ENCODE measurements at regions not wholly inside any gene's neighbourhood (a gene's known extent, or its start where the extent isn't known, plus 50 kb on each side); places are given as distances from the start of the nearest gene placed in this dataset.

DNA sequence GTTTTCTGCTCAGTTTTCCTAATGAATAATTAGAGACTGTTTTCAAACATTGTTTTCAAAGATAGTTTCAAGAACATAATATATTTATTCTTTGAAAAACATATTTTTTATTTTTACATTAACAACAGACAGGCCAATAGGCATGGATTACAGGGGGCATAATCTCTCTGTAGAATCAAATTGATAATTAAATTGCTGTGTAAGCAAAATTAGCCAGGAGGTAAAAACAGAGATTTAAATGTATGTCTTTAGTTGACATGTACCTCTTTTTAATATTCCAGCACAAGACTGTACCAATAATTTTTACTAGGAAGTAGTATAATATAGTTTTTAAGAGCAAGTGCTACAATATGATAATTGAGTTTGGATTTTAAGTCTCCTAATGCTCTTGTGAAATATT, 1444.5 kb downstream of the BRINP3 start:
- no peak overlapping the region for H3K27ac ChIP-seq (ENCODE audit: low read depth in 1 of 2, low read length in 2 of 2)
- no peak overlapping the region for H3K9ac ChIP-seq (ENCODE audit: low read depth in 1 of 2, low read length in 2 of 2)
- H3K4me3 ChIP-seq (ENCODE audit: low read depth in 1 of 3, low read length in 3 of 3): no peak overlapping the region
- H3K4me1 ChIP-seq (ENCODE audit: control insufficient read depth in 4 of 4, insufficient read depth in 4 of 4, low read length in 3 of 4): no peaks in the 10 kb centered on the region
- no peak for DNase-seq (ENCODE audit: low spot score)
- H3K9me3 ChIP-seq (ENCODE audit: control insufficient read depth in 4 of 4, low read length in 3 of 4): no peaks in the 10 kb centered on the region
- H3K36me3 ChIP-seq (ENCODE audit: control insufficient read depth in 4 of 4, insufficient read depth in 3 of 4, low read depth in 1 of 4, low read length in 3 of 4): no peaks in the 10 kb centered on the region
- no peaks in the 10 kb centered on the region for H3K27me3 ChIP-seq (ENCODE audit: control insufficient read depth in 4 of 4, insufficient read depth in 4 of 4, low read length in 3 of 4)
- TF ChIP-seq SP1 (IDR thresholded peaks at IDR 0.05): no peak
- TF ChIP-seq, protein P1, sequence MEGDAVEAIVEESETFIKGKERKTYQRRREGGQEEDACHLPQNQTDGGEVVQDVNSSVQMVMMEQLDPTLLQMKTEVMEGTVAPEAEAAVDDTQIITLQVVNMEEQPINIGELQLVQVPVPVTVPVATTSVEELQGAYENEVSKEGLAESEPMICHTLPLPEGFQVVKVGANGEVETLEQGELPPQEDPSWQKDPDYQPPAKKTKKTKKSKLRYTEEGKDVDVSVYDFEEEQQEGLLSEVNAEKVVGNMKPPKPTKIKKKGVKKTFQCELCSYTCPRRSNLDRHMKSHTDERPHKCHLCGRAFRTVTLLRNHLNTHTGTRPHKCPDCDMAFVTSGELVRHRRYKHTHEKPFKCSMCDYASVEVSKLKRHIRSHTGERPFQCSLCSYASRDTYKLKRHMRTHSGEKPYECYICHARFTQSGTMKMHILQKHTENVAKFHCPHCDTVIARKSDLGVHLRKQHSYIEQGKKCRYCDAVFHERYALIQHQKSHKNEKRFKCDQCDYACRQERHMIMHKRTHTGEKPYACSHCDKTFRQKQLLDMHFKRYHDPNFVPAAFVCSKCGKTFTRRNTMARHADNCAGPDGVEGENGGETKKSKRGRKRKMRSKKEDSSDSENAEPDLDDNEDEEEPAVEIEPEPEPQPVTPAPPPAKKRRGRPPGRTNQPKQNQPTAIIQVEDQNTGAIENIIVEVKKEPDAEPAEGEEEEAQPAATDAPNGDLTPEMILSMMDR (IDR thresholded peaks at IDR 0.05; ENCODE audit: low read depth, low read length, missing input control): no peak
- TF ChIP-seq FOXA1 (IDR thresholded peaks at IDR 0.05): no peak
- TF ChIP-seq TAF1 (conservative IDR thresholded peaks at IDR 0.05): no peak
- TF ChIP-seq ATF3 (IDR thresholded peaks at IDR 0.05): no peak
- TF ChIP-seq HNF4G (IDR thresholded peaks at IDR 0.05): no peak
- no peak for TF ChIP-seq GABPA (IDR thresholded peaks at IDR 0.05 in 1 of 2, conservative IDR thresholded peaks at IDR 0.05 in 1 of 2)
- no peak for TF ChIP-seq EGR1 (IDR thresholded peaks at IDR 0.05; ENCODE audit: low read depth in 2 of 2)
- no peak for TF ChIP-seq YY1 (IDR thresholded peaks at IDR 0.05)
- no peak for TF ChIP-seq RAD21 (IDR thresholded peaks at IDR 0.05)
- TF ChIP-seq NR2F2 (IDR thresholded peaks at IDR 0.05): no peak
- no peak for TF ChIP-seq REST (IDR thresholded peaks at IDR 0.05)
- TF ChIP-seq, protein P2, sequence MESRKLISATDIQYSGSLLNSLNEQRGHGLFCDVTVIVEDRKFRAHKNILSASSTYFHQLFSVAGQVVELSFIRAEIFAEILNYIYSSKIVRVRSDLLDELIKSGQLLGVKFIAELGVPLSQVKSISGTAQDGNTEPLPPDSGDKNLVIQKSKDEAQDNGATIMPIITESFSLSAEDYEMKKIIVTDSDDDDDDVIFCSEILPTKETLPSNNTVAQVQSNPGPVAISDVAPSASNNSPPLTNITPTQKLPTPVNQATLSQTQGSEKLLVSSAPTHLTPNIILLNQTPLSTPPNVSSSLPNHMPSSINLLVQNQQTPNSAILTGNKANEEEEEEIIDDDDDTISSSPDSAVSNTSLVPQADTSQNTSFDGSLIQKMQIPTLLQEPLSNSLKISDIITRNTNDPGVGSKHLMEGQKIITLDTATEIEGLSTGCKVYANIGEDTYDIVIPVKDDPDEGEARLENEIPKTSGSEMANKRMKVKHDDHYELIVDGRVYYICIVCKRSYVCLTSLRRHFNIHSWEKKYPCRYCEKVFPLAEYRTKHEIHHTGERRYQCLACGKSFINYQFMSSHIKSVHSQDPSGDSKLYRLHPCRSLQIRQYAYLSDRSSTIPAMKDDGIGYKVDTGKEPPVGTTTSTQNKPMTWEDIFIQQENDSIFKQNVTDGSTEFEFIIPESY (IDR thresholded peaks at IDR 0.05): no peak
- TF ChIP-seq HNF4A (conservative IDR thresholded peaks at IDR 0.05): no peak
- TF ChIP-seq RXRA (IDR thresholded peaks at IDR 0.05): no peak
- no peak for TF ChIP-seq FOXA2 (IDR thresholded peaks at IDR 0.05)

GRCh38 chr1:189036628-189037027, 1441.0 kb downstream of the BRINP3 start:
- Histone ChIP-seq H3K4me3 (ENCODE audit: low read depth in 1 of 3, low read length in 3 of 3) (no peak overlapping the region), H3K9ac (ENCODE audit: low read depth in 1 of 2, low read length in 2 of 2) (no peak overlapping the region), H3K27me3 (ENCODE audit: control insufficient read depth in 4 of 4, insufficient read depth in 4 of 4, low read length in 3 of 4) (no peaks in the 10 kb centered on the region), H3K27ac (ENCODE audit: low read depth in 1 of 2, low read length in 2 of 2) (no peak overlapping the region), H3K4me1 (ENCODE audit: control insufficient read depth in 4 of 4, insufficient read depth in 4 of 4, low read length in 3 of 4) (no peaks in the 10 kb centered on the region), H3K9me3 (ENCODE audit: control insufficient read depth in 4 of 4, low read length in 3 of 4) (no peaks in the 10 kb centered on the region), H3K36me3 (ENCODE audit: control insufficient read depth in 4 of 4, insufficient read depth in 3 of 4, low read depth in 1 of 4, low read length in 3 of 4) (no peaks in the 10 kb centered on the region)
- WGBS: 54% methylated on average over 3 of the region's 3 CpGs
- no peak for DNase-seq (ENCODE audit: low spot score)
- TF ChIP-seq HNF4G (IDR thresholded peaks at IDR 0.05): no peak
- TF ChIP-seq HNF4A (conservative IDR thresholded peaks at IDR 0.05): no peak
- no peak for TF ChIP-seq JUND (IDR thresholded peaks at IDR 0.05)
- TF ChIP-seq RAD21 (IDR thresholded peaks at IDR 0.05): no peak

All from liver (tissue), 8 donors.